Thyroid gland (tissue), 4 donors: ENCODE measurements at regions not wholly inside any gene's neighbourhood (a gene's known extent, or its start where the extent isn't known, plus 50 kb on each side); places are given as distances from the start of the nearest gene placed in this dataset.

Experiments used
- DNase-seq, 2 donors: peaks; one replicate each; pipeline ENCODE4 v3.0.0-alpha.2; 2019
- H3K27ac ChIP-seq, 3 donors: fragments of 200-600 bp; sonication (generic); 1 replicate in 2 of 3; 2 replicates in 1 of 3; pipeline ENCODE4 v1.5.1; 2016 to 2019; ENCODE audit warnings: mild to moderate bottlenecking in 1 of 3, moderate library complexity in 1 of 3
- H3K27me3 ChIP-seq: fragments of 200-600 bp; sonication (generic); one replicate; pipeline ENCODE4 v1.5.1; 2019
- H3K36me3 ChIP-seq, 2 donors: fragments of 200-600 bp; sonication (generic); one replicate each; pipeline ENCODE4 v1.5.1; 2016 to 2019
- H3K4me1 ChIP-seq, 2 donors: fragments of 200-600 bp; sonication (generic); one replicate each; pipeline ENCODE4 v1.5.1; 2017 to 2019
- H3K4me3 ChIP-seq, 3 donors: fragments of 200-600 bp; sonication (generic); replicated peaks in 1 of 3; 1 replicate in 2 of 3; 2 replicates in 1 of 3; pipeline ENCODE4 v1.5.1; 2016; ENCODE audit warnings: mild to moderate bottlenecking in 1 of 3
- H3K9me3 ChIP-seq: fragments of 200-600 bp; sonication (generic); one replicate; pipeline ENCODE4 v1.5.1; 2017
- POLR2A ChIP-seq, 2 donors: fragments of 450-650 bp; IDR thresholded peaks; one replicate each; pipeline ENCODE4 v1.6.1; 2017; ENCODE audit warnings: antibody characterized with exemption in 2 of 2, mild to moderate bottlenecking in 2 of 2, moderate library complexity in 1 of 2
- WGBS, 2 donors: methylation state at CpG; one replicate each; pipeline ENCODE4 v1.1.5; 2017; 5-methylcytosine and 5-hydroxymethylcytosine counted together
- intact Hi-C: fragments of 100-400 bp; cut with DNase I; formaldehyde crosslinking; loops from one replicate; pipeline ENCODE4 v1.15.1; 2023
- TF ChIP-seq, protein P1 (sequence below), 6 experiments: fragments of 200-600 bp in 3 of 6; fragments of 450-650 bp in 3 of 6; sonication (generic) in 3 of 6; IDR thresholded peaks; one replicate each; pipeline ENCODE4 v1.5.1; 2016 to 2019; ENCODE audit warnings: antibody characterized with exemption in 6 of 6, mild to moderate bottlenecking in 2 of 6, inconsistent platforms in 1 of 6, moderate library complexity in 1 of 6

DNA sequence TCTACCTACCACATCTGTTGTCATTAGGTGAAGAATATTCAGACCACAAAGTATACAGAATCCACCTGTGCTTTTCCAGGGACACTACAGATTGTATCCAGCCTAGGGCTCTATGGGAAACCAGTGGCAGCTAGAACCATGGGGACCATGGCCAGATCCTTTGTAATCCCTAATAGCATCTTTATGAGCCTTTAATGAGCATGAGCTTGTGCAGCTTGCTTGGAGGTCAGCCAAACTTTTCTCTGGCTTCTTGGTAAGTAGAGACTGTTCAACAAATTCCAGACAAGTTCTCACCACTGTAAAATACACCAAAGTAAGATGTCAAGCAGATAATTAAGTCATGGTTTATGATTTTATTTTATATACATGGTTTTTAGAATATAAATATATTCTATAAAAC is 301.6 kb upstream of the ADGRB3 start:
- intact Hi-C loops, result no loop called here
- no peak for DNase-seq
- H3K27ac ChIP-seq, result no peak overlapping the region
- no peaks in the 10 kb centered on the region for H3K27me3 ChIP-seq
- H3K4me3 ChIP-seq, result no peak overlapping the region
- TF ChIP-seq, protein P1, sequence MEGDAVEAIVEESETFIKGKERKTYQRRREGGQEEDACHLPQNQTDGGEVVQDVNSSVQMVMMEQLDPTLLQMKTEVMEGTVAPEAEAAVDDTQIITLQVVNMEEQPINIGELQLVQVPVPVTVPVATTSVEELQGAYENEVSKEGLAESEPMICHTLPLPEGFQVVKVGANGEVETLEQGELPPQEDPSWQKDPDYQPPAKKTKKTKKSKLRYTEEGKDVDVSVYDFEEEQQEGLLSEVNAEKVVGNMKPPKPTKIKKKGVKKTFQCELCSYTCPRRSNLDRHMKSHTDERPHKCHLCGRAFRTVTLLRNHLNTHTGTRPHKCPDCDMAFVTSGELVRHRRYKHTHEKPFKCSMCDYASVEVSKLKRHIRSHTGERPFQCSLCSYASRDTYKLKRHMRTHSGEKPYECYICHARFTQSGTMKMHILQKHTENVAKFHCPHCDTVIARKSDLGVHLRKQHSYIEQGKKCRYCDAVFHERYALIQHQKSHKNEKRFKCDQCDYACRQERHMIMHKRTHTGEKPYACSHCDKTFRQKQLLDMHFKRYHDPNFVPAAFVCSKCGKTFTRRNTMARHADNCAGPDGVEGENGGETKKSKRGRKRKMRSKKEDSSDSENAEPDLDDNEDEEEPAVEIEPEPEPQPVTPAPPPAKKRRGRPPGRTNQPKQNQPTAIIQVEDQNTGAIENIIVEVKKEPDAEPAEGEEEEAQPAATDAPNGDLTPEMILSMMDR (IDR thresholded peaks at IDR 0.05), result no peak
- TF ChIP-seq POLR2A (IDR thresholded peaks at IDR 0.05), result no peak
- no peaks in the 10 kb centered on the region for H3K36me3 ChIP-seq
- H3K9me3 ChIP-seq, result no peaks in the 10 kb centered on the region
- H3K4me1 ChIP-seq, result no peaks in the 10 kb centered on the region

DNA sequence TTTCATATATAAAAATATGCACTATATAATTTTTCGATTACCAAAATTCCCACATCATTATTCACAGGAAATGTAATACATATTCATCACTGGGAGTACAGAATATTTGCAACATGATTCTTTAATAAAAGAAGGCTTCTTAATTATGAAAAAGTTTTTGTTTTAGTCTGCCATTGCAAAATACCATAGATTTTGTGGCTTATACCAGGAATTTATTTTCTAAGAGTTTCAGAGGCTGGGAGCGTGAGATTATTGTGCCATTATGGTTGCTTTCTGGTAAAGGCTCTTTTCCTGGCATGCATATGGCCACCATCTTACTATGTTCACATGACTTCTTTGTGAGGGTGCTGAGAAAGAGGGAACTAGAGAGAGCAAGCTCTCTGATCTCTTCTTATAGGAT is 306.9 kb upstream of the ADGRB3 start:
- Histone ChIP-seq H3K36me3 (no peaks in the 10 kb centered on the region), H3K27ac (no peak overlapping the region), H3K4me1 (no peaks in the 10 kb centered on the region), H3K9me3 (no peaks in the 10 kb centered on the region), H3K4me3 (no peak overlapping the region), H3K27me3 (no peaks in the 10 kb centered on the region)
- TF ChIP-seq, protein P1 (IDR thresholded peaks at IDR 0.05), result no peak
- no peak for TF ChIP-seq POLR2A (IDR thresholded peaks at IDR 0.05)
- intact Hi-C loops, result no loop called here
- 94 to 95% methylated on average over 2 of the region's 2 CpGs for WGBS, 2 donors
- no peak for DNase-seq

DNA sequence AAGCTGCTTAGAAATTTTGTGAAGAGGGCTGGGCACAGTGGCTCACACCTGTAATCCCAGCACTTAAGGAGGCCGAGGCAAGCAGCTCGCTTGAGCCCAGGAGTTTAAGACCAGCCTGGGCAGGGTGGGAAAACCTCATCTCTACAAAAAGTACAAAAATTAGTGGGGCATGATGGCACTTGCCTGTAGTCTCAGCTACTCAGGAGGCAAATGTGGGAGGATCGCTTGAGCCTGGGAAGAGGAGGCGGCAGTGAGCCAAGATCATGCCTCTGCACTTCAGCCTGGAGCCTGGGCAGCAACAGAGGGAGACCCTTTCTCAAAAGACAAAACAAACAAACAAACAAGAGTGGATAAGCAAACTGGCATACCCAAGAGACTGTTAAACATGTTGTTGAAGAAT is 308.3 kb upstream of the ADGRB3 start:
- Histone ChIP-seq H3K27ac (no peak overlapping the region), H3K4me3 (no peak overlapping the region), H3K27me3 (no peaks in the 10 kb centered on the region), H3K4me1 (no peaks in the 10 kb centered on the region), H3K9me3 (no peaks in the 10 kb centered on the region), H3K36me3 (no peaks in the 10 kb centered on the region)
- DNase-seq, result peak in 1 of 2 donors; percentile 0
- 54 to 62% methylated on average over 4 of the region's 4 CpGs for WGBS, 2 donors
- TF ChIP-seq, protein P1 (IDR thresholded peaks at IDR 0.05), result no peak
- TF ChIP-seq POLR2A (IDR thresholded peaks at IDR 0.05), result no peak
- intact Hi-C loops, result no loop called here

- Histone ChIP-seq H3K4me1 (no peaks in the 10 kb centered on the region), H3K4me3 (no peak overlapping the region), H3K27ac (no peak overlapping the region), H3K9me3 (no peaks in the 10 kb centered on the region), H3K36me3 (no peaks in the 10 kb centered on the region), H3K27me3 (no peaks in the 10 kb centered on the region)
- TF ChIP-seq, protein P1 (IDR thresholded peaks at IDR 0.05), result no peak
- TF ChIP-seq POLR2A (IDR thresholded peaks at IDR 0.05), result no peak
- WGBS, 2 donors, result 48 to 57% methylated on average over 2 of the region's 2 CpGs
- no peak for DNase-seq
- intact Hi-C loops, result no loop called here
These were observed 317.7 kb upstream of the ADGRB3 start for GRCh38 chr6:68317366-68317765.

DNA sequence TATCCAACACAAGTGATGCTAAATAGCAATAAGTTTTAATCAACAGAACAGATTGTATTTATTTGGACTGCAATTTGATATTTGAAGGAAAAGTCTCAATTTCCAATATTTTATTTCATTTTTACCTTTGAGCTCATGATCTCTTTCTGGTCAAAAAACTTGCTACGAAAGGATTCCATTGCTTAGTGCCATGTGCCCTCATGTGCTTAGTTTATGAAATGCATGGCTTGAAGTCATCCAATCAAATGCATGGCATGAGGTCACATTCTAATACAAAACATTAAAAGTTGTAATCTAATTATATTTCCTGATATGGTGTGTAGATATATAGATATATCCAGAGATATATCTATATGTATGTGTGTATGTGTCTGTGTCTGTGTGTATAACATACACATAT is 321.2 kb upstream of the ADGRB3 start:
- 58 to 85% methylated on average over 1 of the region's 1 CpG for WGBS, 2 donors
- no peak for DNase-seq
- Histone ChIP-seq H3K36me3 (no peaks in the 10 kb centered on the region), H3K27me3 (no peaks in the 10 kb centered on the region), H3K9me3 (no peaks in the 10 kb centered on the region), H3K27ac (no peak overlapping the region), H3K4me3 (no peak overlapping the region), H3K4me1 (no peaks in the 10 kb centered on the region)
- TF ChIP-seq POLR2A (IDR thresholded peaks at IDR 0.05), result no peak
- TF ChIP-seq, protein P1 (IDR thresholded peaks at IDR 0.05), result peak in 2 of 6 experiments; percentile 15 to 21
- intact Hi-C loops, result no loop called here
